NCI-H524 (cell line): ENCODE measurements at regions not wholly inside any gene's neighbourhood (a gene's known extent, or its start where the extent isn't known, plus 50 kb on each side); places are given as distances from the start of the nearest gene placed in this dataset.
"Not testable (repeated sequence)": the region's sequence is repeated elsewhere in the genome, so short reads cannot be mapped to it uniquely, and the experiment has no call there.

ENCODE experiments used
- DNase-seq, 2 experiments: peaks; one replicate each; lab custom pipeline; 2025; lab: John Stamatoyannopoulos, UW

- peak in 1 of 2 experiments; percentile 10 for DNase-seq
Measured at GRCh38 chr15:38073178-38073946, 138.9 kb downstream of the TMCO5A start.

GRCh38 chr15:38074029-38074428 lies 139.6 kb downstream of the TMCO5A start:
- no peak for DNase-seq

- no peak for DNase-seq
Measured at GRCh38 chr15:38075466-38075865, 141.0 kb downstream of the TMCO5A start.

- no peak for DNase-seq
Measured at GRCh38 chr15:38076786-38077185, 142.3 kb downstream of the TMCO5A start.

GRCh38 chr15:38079236-38079635 lies 144.8 kb downstream of the TMCO5A start:
- no peak for DNase-seq

GRCh38 chr15:38080651-38081275 lies 146.3 kb downstream of the TMCO5A start:
- DNase-seq = no peak

- no peak for DNase-seq
Measured at GRCh38 chr15:38084289-38084688, 149.8 kb downstream of the TMCO5A start.

- no peak for DNase-seq
Measured at GRCh38 chr15:38085114-38085513, 150.7 kb downstream of the TMCO5A start.

- DNase-seq = no peak
Measured at GRCh38 chr15:38085931-38086568, 151.6 kb downstream of the TMCO5A start.

- no peak for DNase-seq
Measured at GRCh38 chr15:38086611-38087010, 152.2 kb downstream of the TMCO5A start.

- DNase-seq = no peak
Measured at GRCh38 chr15:38088971-38089370, 154.5 kb downstream of the TMCO5A start.

GRCh38 chr15:38090223-38090622 lies 155.8 kb downstream of the TMCO5A start:
- no peak for DNase-seq

GRCh38 chr15:38090678-38091077 lies 156.2 kb downstream of the TMCO5A start:
- DNase-seq = no peak

GRCh38 chr15:38091078-38091645 lies 156.7 kb downstream of the TMCO5A start:
- DNase-seq = no peak

GRCh38 chr15:38093931-38094330 lies 158.7 kb upstream of the SPRED1 start:
- no peak for DNase-seq

GRCh38 chr15:38102972-38103371 lies 149.7 kb upstream of the SPRED1 start:
- no peak for DNase-seq

- no peak for DNase-seq
Measured at GRCh38 chr15:38103564-38103963, 149.1 kb upstream of the SPRED1 start.

GRCh38 chr15:38111070-38111469 lies 141.6 kb upstream of the SPRED1 start:
- no peak for DNase-seq

- DNase-seq = no peak
Measured at GRCh38 chr15:38112406-38112805, 140.2 kb upstream of the SPRED1 start.

- no peak for DNase-seq
Measured at GRCh38 chr15:38115121-38115520, 137.5 kb upstream of the SPRED1 start.

- no peak for DNase-seq
Measured at GRCh38 chr15:38117781-38118180, 134.9 kb upstream of the SPRED1 start.

GRCh38 chr15:38119865-38120264 lies 132.8 kb upstream of the SPRED1 start:
- not testable (repeated sequence) for DNase-seq

GRCh38 chr15:38127306-38127771 lies 125.3 kb upstream of the SPRED1 start:
- no peak for DNase-seq
